T47D (cell line): ENCODE measurements at regions not wholly inside any gene's neighbourhood (a gene's known extent, or its start where the extent isn't known, plus 50 kb on each side); places are given as distances from the start of the nearest gene placed in this dataset.
"Not testable (repeated sequence)": the region's sequence is repeated elsewhere in the genome, so short reads cannot be mapped to it uniquely, and the experiment has no call there.

Source experiments
- DNase-seq, 2 experiments: peaks; one replicate each; pipeline versions ENCODE4 v3.0.0 to v3.0.0-alpha.2; 2011 to 2012; ENCODE audit warnings: low read depth in 1 of 2, low spot score in 1 of 2
- JUND ChIP-seq: IDR thresholded peaks from 2 replicates; pipeline ENCODE4 v1.6.1; 2012; ENCODE audit warnings: low read depth
- in situ Hi-C: cut with HindIII; loops from 2 replicates; pipeline ENCODE4 v1.10.0; 2016; ENCODE audit warnings: low sequenced_read_pairs, low pct_unique_long_range_greater_than_20kb

- no peak for DNase-seq
- in situ Hi-C loops: no loop called here
- TF ChIP-seq JUND: no peak
These were observed 721.3 kb upstream of the PCDH9 start for GRCh38 chr13:67951431-67951830.

GRCh38 chr13:67950603-67951002, 720.5 kb upstream of the PCDH9 start:
- in situ Hi-C loops: no loop called here
- no peak for DNase-seq
- TF ChIP-seq JUND: no peak

GRCh38 chr13:67946131-67946530, 716.0 kb upstream of the PCDH9 start:
- no peak for DNase-seq
- in situ Hi-C loops: no loop called here
- TF ChIP-seq JUND: no peak

DNA sequence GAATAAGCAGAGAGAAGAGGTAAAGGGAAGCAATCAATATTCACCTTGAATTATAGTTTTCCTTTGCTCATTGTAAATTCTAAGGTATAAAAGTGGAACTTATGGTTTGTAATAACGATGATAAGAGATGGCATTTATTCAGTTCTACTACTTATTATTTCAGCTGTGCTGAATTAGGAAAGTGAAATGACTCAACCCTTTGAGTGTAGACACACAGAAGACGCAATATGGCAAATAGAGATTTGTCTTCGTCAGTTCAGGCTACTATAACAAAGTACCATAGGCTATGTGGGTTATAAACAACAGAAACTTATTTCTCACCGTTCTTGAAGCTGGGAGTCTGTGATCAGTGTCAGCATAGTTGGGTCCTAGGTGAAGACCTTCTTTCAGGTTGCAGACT, 713.0 kb upstream of the PCDH9 start:
- no peak for TF ChIP-seq JUND
- in situ Hi-C loops: no loop called here

GRCh38 chr13:67935626-67936025, 705.5 kb upstream of the PCDH9 start:
- no peak for TF ChIP-seq JUND
- DNase-seq: no peak
- in situ Hi-C loops: no loop called here

More for the DNA sequence above, 713.0 kb upstream of the PCDH9 start:
- no peak for DNase-seq

- TF ChIP-seq JUND: no peak
- in situ Hi-C loops: no loop called here
- DNase-seq: no peak
These were observed 704.6 kb upstream of the PCDH9 start for GRCh38 chr13:67934617-67935330.

GRCh38 chr13:67932991-67933390, 702.9 kb upstream of the PCDH9 start:
- TF ChIP-seq JUND: no peak
- no peak for DNase-seq

DNA sequence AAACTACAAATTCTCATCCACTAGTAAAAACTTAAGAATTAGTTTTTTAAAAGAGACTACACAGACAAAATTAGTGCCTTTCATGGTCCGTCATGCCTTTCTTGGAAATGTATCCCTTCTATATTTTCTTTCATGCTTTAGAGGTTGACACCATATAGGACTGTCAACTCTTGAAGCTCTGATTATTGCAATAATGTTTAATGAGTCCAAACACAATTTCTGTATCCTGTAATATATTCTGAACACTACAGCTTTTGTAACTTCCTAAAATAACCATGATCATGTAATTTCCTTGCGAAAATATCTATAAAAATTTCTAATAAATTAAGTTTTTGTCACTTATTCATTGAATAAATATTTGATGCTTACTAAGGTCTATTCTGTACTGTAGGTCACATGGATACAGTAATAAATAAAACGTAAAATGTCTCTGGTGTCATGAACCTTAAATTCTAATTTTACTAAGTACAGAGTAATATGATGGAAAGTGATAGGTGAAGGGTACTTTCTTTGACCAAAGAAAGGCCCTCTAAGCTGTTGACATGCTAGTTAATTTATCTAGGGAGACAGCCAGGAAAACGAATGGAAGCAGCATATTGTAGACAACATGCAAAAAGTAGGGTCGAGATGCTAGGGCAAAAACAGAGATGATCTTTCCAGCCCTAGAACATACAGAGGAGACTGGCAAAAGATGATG, 687.3 kb upstream of the PCDH9 start:
- DNase-seq: no peak
- TF ChIP-seq JUND: no peak

More at GRCh38 chr13:67932991-67933390, 702.9 kb upstream of the PCDH9 start:
- in situ Hi-C loops: no loop called here

GRCh38 chr13:67916650-67917049, 686.5 kb upstream of the PCDH9 start:
- in situ Hi-C loops: no loop called here
- no peak for TF ChIP-seq JUND
- DNase-seq: no peak

More for the DNA sequence above, 687.3 kb upstream of the PCDH9 start:
- in situ Hi-C loops: no loop called here

GRCh38 chr13:67914535-67914934, 684.4 kb upstream of the PCDH9 start:
- DNase-seq: no peak
- TF ChIP-seq JUND: no peak
- in situ Hi-C loops: no loop called here

DNA sequence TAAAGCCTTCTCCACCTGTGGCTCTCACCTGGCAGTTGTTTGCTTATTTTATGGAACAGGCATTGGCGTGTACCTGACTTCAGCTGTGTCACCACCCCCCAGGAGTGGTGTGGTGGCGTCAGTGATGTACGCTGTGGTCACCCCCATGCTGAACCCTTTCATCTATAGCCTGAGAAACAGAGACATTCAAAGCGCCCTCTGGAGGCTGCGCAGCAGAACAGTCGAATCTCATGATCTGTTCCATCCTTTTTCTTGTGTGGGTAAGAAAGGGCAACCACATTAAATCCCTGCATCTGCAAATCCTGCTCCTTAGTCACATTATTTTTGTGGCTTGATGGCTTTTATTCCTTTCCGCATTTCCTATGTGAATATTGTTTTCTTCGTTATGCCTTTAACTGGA, 672.8 kb upstream of the PCDH9 start:
- in situ Hi-C loops, DNase-seq: not testable (repeated sequence)

DNA sequence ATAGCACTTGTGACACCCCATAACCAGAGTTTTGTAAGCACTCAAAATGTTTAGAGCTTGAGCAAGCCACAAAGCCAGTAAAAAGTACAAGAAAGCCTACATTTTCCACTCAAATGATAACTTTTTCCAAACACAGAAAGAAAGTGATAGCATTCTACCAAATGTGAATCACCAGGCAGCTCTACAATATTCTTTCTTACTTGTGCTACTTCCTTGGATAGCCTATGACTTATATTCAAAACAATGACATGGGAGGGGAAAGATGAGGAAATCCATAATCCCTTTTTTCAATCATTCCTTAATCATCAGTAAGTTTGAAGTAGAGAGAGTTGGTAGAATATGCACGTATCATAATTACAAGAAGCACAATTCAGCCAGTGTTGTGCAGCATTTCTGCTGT, 650.8 kb upstream of the PCDH9 start:
- DNase-seq: no peak
- in situ Hi-C loops: no loop called here
- no peak for TF ChIP-seq JUND

DNA sequence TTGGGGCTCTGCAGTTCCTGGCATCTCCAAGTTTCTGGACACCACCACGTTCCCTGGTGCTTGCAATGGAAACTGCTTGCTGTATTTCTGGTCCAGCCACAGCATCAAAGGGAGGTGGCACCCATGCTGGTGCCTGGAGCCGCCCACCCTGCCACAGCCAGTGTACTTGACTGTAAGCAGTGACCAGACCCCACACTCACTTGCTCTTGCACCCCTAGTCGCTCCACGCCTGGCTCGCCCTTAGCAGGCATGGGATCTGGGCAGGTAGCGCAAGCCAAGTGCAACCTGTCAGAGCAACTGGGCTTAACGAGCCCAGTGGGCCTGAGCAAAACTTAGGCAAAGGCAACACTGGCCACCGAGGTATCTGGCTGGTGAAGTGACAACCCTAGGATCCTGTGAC, 648.2 kb upstream of the PCDH9 start:
- in situ Hi-C loops: no loop called here
- no peak for TF ChIP-seq JUND
- no peak for DNase-seq
